ENCODE measurements at regions not wholly inside any gene's neighbourhood (a gene's known extent, or its start where the extent isn't known, plus 50 kb on each side); places are given as distances from the start of the nearest gene placed in this dataset.

- H4K20me1 ChIP-seq (ENCODE audit: insufficient read depth, low read length): no peaks in the 10 kb centered on the region
Measured at GRCh38 chr12:111028830-111029229, 108.5 kb upstream of the MYL2 start.

GRCh38 chr12:111027431-111027830 lies 107.1 kb upstream of the MYL2 start:
- H3K4me1 ChIP-seq (ENCODE audit: insufficient read depth, low read length): no peaks in the 10 kb centered on the region
- no peaks in the 10 kb centered on the region for H4K20me1 ChIP-seq (ENCODE audit: insufficient read depth, low read length)
- H3K79me2 ChIP-seq (ENCODE audit: insufficient read depth, low read length): no peaks in the 10 kb centered on the region
- TF ChIP-seq, protein P1, sequence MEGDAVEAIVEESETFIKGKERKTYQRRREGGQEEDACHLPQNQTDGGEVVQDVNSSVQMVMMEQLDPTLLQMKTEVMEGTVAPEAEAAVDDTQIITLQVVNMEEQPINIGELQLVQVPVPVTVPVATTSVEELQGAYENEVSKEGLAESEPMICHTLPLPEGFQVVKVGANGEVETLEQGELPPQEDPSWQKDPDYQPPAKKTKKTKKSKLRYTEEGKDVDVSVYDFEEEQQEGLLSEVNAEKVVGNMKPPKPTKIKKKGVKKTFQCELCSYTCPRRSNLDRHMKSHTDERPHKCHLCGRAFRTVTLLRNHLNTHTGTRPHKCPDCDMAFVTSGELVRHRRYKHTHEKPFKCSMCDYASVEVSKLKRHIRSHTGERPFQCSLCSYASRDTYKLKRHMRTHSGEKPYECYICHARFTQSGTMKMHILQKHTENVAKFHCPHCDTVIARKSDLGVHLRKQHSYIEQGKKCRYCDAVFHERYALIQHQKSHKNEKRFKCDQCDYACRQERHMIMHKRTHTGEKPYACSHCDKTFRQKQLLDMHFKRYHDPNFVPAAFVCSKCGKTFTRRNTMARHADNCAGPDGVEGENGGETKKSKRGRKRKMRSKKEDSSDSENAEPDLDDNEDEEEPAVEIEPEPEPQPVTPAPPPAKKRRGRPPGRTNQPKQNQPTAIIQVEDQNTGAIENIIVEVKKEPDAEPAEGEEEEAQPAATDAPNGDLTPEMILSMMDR (IDR thresholded peaks at IDR 0.05; ENCODE audit: extremely low read depth, low read depth, low read length): no peak
- H2AFZ ChIP-seq (ENCODE audit: low read length): no peak overlapping the region
- no peaks in the 10 kb centered on the region for H3K36me3 ChIP-seq (ENCODE audit: insufficient read depth, low read length)
- H3K4me2 ChIP-seq (ENCODE audit: insufficient read depth, low read length): no peak overlapping the region
- no peak overlapping the region for H3K27ac ChIP-seq (ENCODE audit: low read depth, low read length)
- DNase-seq (ENCODE audit: insufficient read length, low spot score, missing footprints): no peak
- peaks cover 45% of the 10 kb centered on the region for H3K27me3 ChIP-seq (ENCODE audit: insufficient read depth, low read length)
- H3K4me3 ChIP-seq (ENCODE audit: insufficient read depth, low read length): no peak overlapping the region
- H3K9me3 ChIP-seq (ENCODE audit: low read depth, low read length): no peaks in the 10 kb centered on the region

More at GRCh38 chr12:111028830-111029229, 108.5 kb upstream of the MYL2 start:
- Histone ChIP-seq H3K9me3 (ENCODE audit: low read depth, low read length) (no peaks in the 10 kb centered on the region), H3K27me3 (ENCODE audit: insufficient read depth, low read length) (peaks cover 57% of the 10 kb centered on the region), H3K79me2 (ENCODE audit: insufficient read depth, low read length) (no peaks in the 10 kb centered on the region), H3K36me3 (ENCODE audit: insufficient read depth, low read length) (no peaks in the 10 kb centered on the region), H3K4me3 (ENCODE audit: insufficient read depth, low read length) (no peak overlapping the region), H2AFZ (ENCODE audit: low read length) (no peak overlapping the region), H3K27ac (ENCODE audit: low read depth, low read length) (no peak overlapping the region), H3K4me1 (ENCODE audit: insufficient read depth, low read length) (no peaks in the 10 kb centered on the region), H3K4me2 (ENCODE audit: insufficient read depth, low read length) (no peak overlapping the region)
- TF ChIP-seq, protein P1 (IDR thresholded peaks at IDR 0.05; ENCODE audit: extremely low read depth, low read depth, low read length): no peak
- DNase-seq (ENCODE audit: insufficient read length, low spot score, missing footprints): no peak

GRCh38 chr12:111025792-111026430 lies 105.5 kb upstream of the MYL2 start:
- H4K20me1 ChIP-seq (ENCODE audit: insufficient read depth, low read length): no peaks in the 10 kb centered on the region
- H3K4me3 ChIP-seq (ENCODE audit: insufficient read depth, low read length): no peak overlapping the region
- H3K79me2 ChIP-seq (ENCODE audit: insufficient read depth, low read length): no peaks in the 10 kb centered on the region
- no peaks in the 10 kb centered on the region for H3K36me3 ChIP-seq (ENCODE audit: insufficient read depth, low read length)
- H3K4me2 ChIP-seq (ENCODE audit: insufficient read depth, low read length): no peak overlapping the region
- peak; percentile 35 for DNase-seq (ENCODE audit: insufficient read length, low spot score, missing footprints)
- H3K27ac ChIP-seq (ENCODE audit: low read depth, low read length): no peak overlapping the region
- H2AFZ ChIP-seq (ENCODE audit: low read length): no peak overlapping the region
- TF ChIP-seq, protein P1 (IDR thresholded peaks at IDR 0.05; ENCODE audit: extremely low read depth, low read depth, low read length): no peak
- no peaks in the 10 kb centered on the region for H3K9me3 ChIP-seq (ENCODE audit: low read depth, low read length)
- H3K4me1 ChIP-seq (ENCODE audit: insufficient read depth, low read length): no peaks in the 10 kb centered on the region
- peaks cover 31% of the 10 kb centered on the region for H3K27me3 ChIP-seq (ENCODE audit: insufficient read depth, low read length)

DNA sequence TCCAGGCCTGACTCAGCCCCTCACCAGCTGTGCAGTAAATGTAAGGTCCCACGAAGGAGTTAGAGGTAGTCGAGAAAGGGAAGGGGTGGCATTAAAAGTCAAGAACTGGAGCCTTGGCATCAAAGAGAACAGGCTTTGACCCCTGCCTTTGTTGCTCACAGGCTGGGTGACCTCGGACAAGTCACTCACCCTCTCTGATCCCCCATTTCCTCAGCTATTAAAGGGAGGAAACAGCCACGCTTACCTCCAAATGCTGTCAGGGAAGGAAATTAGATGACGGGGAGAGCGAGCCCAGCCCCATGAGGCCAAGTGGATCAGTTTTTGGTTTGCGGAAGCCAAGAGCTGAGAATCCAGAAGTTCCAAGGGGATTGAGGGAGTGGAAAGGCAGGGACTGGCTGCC lies 104.9 kb upstream of the MYL2 start:
- Histone ChIP-seq H3K36me3 (ENCODE audit: insufficient read depth, low read length) (no peaks in the 10 kb centered on the region), H3K4me1 (ENCODE audit: insufficient read depth, low read length) (no peaks in the 10 kb centered on the region), H3K4me3 (ENCODE audit: insufficient read depth, low read length) (no peak overlapping the region), H3K27me3 (ENCODE audit: insufficient read depth, low read length) (peaks cover 25% of the 10 kb centered on the region), H3K9me3 (ENCODE audit: low read depth, low read length) (no peaks in the 10 kb centered on the region), H2AFZ (ENCODE audit: low read length) (no peak overlapping the region), H3K27ac (ENCODE audit: low read depth, low read length) (no peak overlapping the region), H4K20me1 (ENCODE audit: insufficient read depth, low read length) (no peaks in the 10 kb centered on the region), H3K79me2 (ENCODE audit: insufficient read depth, low read length) (no peaks in the 10 kb centered on the region), H3K4me2 (ENCODE audit: insufficient read depth, low read length) (no peak overlapping the region)
- DNase-seq (ENCODE audit: insufficient read length, low spot score, missing footprints): no peak
- TF ChIP-seq, protein P1 (IDR thresholded peaks at IDR 0.05; ENCODE audit: extremely low read depth, low read depth, low read length): no peak
